Natural killer cell (primary cell): ENCODE measurements at regions not wholly inside any gene's neighbourhood (a gene's known extent, or its start where the extent isn't known, plus 50 kb on each side); places are given as distances from the start of the nearest gene placed in this dataset.

Experiments used
- ATAC-seq, 3 donors: fragments of 150-1000 bp in 2 of 3; fragments of 200-7000 bp in 1 of 3; cut with Tn5 transposase; 1 replicate in 1 of 3; 2 replicates in 2 of 3; pipeline ENCODE4 v1.10.0; 2021; ENCODE audit warnings: mild to moderate bottlenecking in 2 of 3, moderate library complexity in 2 of 3
- DNase-seq, 2 donors: peaks; one replicate each; pipeline versions ENCODE4 v3.0.0 to v3.0.0-alpha.2; 2013 to 2021; ENCODE audit warnings: mixed read lengths in 1 of 2
- H3K27ac ChIP-seq: one replicate; pipeline ENCODE4 v1.5.1; 2013; ENCODE audit warnings: mild to moderate bottlenecking, low read length
- H3K27me3 ChIP-seq: one replicate; pipeline ENCODE4 v1.6.1; 2013; ENCODE audit warnings: low read length; ENCODE audit not compliant: control insufficient read depth, insufficient read depth
- H3K36me3 ChIP-seq: one replicate; pipeline ENCODE4 v1.6.1; 2013; ENCODE audit warnings: low read length; ENCODE audit not compliant: control insufficient read depth, insufficient read depth
- H3K4me1 ChIP-seq: one replicate; pipeline ENCODE4 v1.6.1; 2013; ENCODE audit warnings: low read length; ENCODE audit not compliant: control insufficient read depth, insufficient read depth
- H3K4me3 ChIP-seq: one replicate; pipeline ENCODE4 v1.5.1; 2013; ENCODE audit warnings: low read length
- H3K9me3 ChIP-seq: one replicate; pipeline ENCODE4 v1.6.1; 2013; ENCODE audit warnings: low read length; ENCODE audit not compliant: control insufficient read depth, insufficient read depth
- H3K27ac Mint-ChIP-seq, 2 donors: one replicate each; pipeline ENCODE4 v1.8.0; 2022; ENCODE audit warnings: mild to moderate bottlenecking in 2 of 2, mixed read lengths in 2 of 2, moderate library complexity in 1 of 2
- H3K27me3 Mint-ChIP-seq, 2 donors: one replicate each; pipeline ENCODE4 v1.8.0; 2022; ENCODE audit warnings: low read depth in 2 of 2, mixed read lengths in 2 of 2
- H3K36me3 Mint-ChIP-seq: one replicate; pipeline ENCODE4 v1.8.0; 2022; ENCODE audit warnings: mixed read lengths
- H3K4me1 Mint-ChIP-seq, 2 donors: one replicate each; pipeline ENCODE4 v1.8.0; 2022; ENCODE audit warnings: mixed read lengths in 2 of 2
- H3K4me3 Mint-ChIP-seq: one replicate; pipeline ENCODE4 v1.8.0; 2022; ENCODE audit warnings: mild to moderate bottlenecking, moderate library complexity, mixed read lengths
- H3K9me3 Mint-ChIP-seq, 2 donors: one replicate each; pipeline ENCODE4 v1.8.0; 2022; ENCODE audit warnings: mixed read lengths in 2 of 2
- CTCF ChIP-seq: fragments of 200-600 bp; IDR thresholded peaks from one replicate; pipeline ENCODE4 v1.8.0; 2022; ENCODE audit warnings: antibody characterized with exemption
- WGBS: methylation state at CpG from one replicate; pipeline ENCODE4 v1.1.7; 2013; ENCODE audit warnings: missing lambda C conversion rate; ENCODE audit not compliant: insufficient coverage; 5-methylcytosine and 5-hydroxymethylcytosine counted together
- intact Hi-C: fragments of 100-400 bp; cut with micrococcal nuclease; formaldehyde crosslinking; loops from one replicate; pipeline ENCODE4 v1.14.2; 2022

GRCh38 chr6:90346729-90347128 is 50.1 kb upstream of the BACH2 start:
- Mint-ChIP-seq H3K36me3 (no peaks in the 10 kb centered on the region), H3K27ac (no peak overlapping the region), H3K4me1 (peaks cover 7 to 11% of the 10 kb centered on the region in 2 donors), H3K27me3 (peaks cover 22 to 25% of the 10 kb centered on the region in 2 donors), H3K4me3 (no peak overlapping the region), H3K9me3 (no peaks in the 10 kb centered on the region)
- Histone ChIP-seq H3K4me3 (no peak overlapping the region), H3K27me3 (peaks cover 3% of the 10 kb centered on the region), H3K9me3 (no peaks in the 10 kb centered on the region), H3K4me1 (peaks cover 4% of the 10 kb centered on the region), H3K27ac (no peak overlapping the region), H3K36me3 (no peaks in the 10 kb centered on the region)
- no peak for TF ChIP-seq CTCF
- DNase-seq = no peak
- intact Hi-C loops = no loop called here
- no peak for ATAC-seq
- WGBS = 89% methylated on average over 6 of the region's 6 CpGs
